ENCODE measurements at regions not wholly inside any gene's neighbourhood (a gene's known extent, or its start where the extent isn't known, plus 50 kb on each side); places are given as distances from the start of the nearest gene placed in this dataset.

DNA sequence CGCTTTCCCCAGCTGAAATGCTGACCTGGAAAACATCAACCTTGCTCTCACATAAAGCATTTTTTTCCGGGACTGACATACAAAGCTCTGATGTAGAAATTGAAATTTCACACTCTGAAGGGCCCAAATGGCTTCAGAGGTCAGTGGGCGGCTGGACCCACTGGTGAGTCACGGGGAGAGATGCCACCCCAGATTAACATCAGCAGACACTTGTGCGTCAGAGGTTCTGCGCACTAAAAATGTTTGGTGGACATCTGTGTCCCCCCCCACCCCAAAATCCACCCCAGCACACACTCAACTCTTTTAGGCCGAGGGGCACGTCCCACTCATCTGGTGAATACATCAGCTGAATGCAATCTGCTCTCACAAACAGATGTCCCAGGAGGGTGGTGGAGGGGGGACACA, 208.9 kb downstream of the ASB1 start:
- TF ChIP-seq, protein P1, sequence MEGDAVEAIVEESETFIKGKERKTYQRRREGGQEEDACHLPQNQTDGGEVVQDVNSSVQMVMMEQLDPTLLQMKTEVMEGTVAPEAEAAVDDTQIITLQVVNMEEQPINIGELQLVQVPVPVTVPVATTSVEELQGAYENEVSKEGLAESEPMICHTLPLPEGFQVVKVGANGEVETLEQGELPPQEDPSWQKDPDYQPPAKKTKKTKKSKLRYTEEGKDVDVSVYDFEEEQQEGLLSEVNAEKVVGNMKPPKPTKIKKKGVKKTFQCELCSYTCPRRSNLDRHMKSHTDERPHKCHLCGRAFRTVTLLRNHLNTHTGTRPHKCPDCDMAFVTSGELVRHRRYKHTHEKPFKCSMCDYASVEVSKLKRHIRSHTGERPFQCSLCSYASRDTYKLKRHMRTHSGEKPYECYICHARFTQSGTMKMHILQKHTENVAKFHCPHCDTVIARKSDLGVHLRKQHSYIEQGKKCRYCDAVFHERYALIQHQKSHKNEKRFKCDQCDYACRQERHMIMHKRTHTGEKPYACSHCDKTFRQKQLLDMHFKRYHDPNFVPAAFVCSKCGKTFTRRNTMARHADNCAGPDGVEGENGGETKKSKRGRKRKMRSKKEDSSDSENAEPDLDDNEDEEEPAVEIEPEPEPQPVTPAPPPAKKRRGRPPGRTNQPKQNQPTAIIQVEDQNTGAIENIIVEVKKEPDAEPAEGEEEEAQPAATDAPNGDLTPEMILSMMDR (IDR thresholded peaks at IDR 0.05; ENCODE audit: borderline replicate concordance, insufficient read depth, low read depth, low read length): no peak
- no peak overlapping the region for H3K4me3 ChIP-seq (ENCODE audit: low read depth, low read length)

DNA sequence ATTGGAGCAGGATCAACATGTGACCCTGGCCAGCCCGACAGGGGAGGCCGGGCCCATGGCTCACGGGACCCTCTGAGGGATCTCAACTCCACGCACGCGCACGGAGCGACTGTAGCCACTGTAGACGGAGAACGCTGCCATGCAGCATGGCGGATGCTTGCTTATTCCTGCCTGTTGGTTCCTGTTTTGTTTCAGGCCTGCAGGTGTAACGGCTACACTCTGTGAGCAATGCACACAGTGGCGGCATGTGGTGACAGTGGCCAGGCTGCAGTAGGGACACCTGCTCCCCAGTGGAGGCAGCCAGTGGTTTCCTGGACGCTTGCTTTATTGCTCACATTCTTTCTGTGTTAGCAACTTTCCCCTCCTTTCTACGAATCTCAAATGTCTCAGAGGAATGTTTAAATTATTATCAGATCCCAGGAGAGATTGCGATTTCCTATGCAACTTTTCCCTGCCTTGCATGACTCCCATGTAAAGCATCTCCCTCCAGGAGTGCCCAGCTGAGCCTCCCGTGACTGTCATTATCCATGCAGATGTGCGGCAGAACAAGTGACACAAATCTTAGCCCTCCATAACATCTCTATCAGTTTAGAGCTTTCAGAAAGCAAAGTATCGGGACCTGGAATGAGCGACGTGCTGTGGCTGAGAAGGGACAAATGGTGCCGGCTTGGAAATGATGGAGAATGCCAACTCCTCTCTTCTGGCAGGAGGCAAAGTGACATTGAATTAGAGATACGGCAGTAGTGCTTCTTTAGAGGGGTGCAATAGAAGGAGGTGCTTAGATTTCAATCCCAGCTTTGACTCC, 209.7 kb downstream of the ASB1 start:
- TF ChIP-seq, protein P1 (IDR thresholded peaks at IDR 0.05; ENCODE audit: borderline replicate concordance, insufficient read depth, low read depth, low read length): no peak
- H3K4me3 ChIP-seq (ENCODE audit: low read depth, low read length): no peak overlapping the region

DNA sequence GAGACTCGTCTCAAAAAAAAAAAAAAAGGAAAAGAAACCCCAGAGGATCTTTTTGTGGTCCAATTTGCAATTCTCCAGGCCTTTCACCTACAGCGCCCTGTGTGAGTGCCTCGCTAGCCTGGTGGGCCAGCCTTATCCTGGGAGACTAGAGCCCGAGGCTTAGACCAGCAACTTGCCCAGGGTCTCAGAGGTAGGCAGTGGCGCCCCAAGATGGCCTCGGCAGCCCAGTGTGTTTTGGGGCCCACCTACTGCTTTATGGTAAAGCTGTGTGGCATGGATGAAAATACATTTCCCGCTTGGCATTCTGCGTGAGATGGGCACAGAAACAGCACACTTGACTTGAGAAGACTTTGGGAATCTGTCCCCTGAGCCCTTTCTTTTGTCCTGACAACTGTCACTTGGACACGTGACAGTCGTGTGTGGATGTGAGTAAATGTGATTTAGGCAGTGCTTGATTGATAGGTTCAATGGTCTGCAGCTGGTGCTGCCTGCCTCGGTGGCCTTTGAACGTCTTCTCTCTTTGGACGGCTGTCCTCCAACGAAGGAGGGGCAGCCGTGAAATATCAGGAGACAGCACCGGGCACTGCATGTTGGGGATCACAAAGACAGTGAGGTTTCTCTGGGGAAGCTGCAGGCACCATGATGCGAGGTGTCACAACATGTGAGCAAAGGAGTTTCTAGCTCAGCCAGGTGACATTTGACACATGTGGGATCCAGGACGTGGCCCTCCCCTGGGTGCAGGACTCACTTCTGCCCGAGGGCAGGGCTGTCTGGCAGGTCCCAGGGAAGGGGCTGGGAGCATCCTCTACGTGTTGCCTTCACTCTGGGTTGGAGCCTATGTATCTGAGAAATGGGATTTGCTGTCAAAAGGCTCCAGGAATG, 209.5 kb upstream of the TWIST2 start:
- TF ChIP-seq, protein P1 (IDR thresholded peaks at IDR 0.05; ENCODE audit: borderline replicate concordance, insufficient read depth, low read depth, low read length): no peak
- H3K4me3 ChIP-seq (ENCODE audit: low read depth, low read length): no peak overlapping the region

DNA sequence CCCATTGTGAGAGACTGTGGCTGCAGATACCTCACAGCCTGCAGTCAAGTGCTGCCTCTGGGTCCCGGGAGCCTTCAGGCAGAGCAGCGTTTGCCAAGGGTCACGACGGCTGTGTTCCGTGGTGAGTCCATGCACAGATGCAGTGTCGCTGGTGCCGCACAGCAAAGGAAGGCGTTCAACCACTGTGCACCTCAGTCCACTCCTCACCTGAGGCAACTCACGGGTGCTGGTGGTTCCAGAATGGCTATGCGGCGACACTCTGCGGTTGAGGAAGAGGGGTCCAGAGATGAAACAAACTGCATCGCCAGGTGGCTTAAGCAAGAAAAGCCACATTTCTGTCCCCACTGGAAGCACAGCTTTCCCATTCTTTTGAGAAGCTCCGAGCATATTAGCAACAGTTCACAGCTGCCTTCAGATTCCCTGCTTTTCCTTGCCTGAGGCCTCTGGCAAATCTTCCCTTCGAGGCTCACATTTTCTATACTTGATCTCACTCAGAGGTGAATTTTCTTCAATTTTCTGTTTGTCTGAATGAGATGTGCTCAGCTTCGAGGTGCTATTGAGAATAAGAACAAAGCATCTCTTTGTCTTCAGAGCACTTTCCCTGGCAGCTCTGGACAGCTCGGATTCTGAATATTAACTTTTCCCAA, 208.8 kb upstream of the TWIST2 start:
- TF ChIP-seq, protein P1 (IDR thresholded peaks at IDR 0.05; ENCODE audit: borderline replicate concordance, insufficient read depth, low read depth, low read length): no peak
- H3K4me3 ChIP-seq (ENCODE audit: low read depth, low read length): no peak overlapping the region

DNA sequence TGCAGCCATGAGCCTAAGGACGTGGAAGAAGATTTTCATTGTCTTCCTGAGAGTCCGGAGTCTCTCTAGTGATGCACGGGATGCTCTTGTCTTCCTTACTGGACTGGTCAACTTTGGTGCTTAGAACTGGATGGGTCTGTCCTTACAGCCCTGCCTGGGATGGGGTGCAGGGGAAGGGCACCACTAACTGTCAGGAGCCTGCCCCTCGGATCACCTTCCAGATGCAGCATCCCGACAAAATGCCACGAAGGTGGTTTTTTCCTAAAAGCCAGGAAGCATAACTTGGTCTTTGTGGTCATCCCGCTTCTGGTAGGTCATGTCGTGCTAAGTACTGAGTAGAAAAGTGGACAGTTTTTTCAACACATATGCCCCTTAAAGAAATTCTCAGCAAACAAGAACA, 207.4 kb upstream of the TWIST2 start:
- no peak overlapping the region for H3K4me3 ChIP-seq (ENCODE audit: low read depth, low read length)
- TF ChIP-seq, protein P1 (IDR thresholded peaks at IDR 0.05; ENCODE audit: borderline replicate concordance, insufficient read depth, low read depth, low read length): no peak

DNA sequence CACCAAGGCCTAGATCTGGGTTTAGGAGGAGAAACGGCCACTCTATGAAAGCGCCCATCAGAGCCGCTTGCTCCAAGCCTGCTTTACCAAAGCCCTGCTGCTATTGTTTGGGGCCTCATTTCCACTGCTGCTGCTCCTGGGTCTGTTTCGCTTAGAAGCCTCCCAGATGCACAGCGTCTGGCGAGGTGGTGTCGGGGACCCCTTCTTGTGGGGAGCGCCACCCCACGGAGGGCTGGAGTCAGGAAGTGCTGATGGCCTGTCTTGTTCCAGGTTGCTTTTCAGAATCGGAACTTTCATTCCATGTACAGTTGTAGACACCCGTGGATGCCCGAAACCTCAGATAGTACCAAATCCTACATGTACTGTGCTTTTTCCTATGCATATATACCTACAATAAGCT, 204.9 kb upstream of the TWIST2 start:
- TF ChIP-seq, protein P1 (IDR thresholded peaks at IDR 0.05; ENCODE audit: borderline replicate concordance, insufficient read depth, low read depth, low read length): no peak
- no peak overlapping the region for H3K4me3 ChIP-seq (ENCODE audit: low read depth, low read length)

Data from GM12875 (cell line).